Activated CD4-positive, CD25-positive, alpha-beta regulatory T cell (primary cell): ENCODE measurements at regions not wholly inside any gene's neighbourhood (a gene's known extent, or its start where the extent isn't known, plus 50 kb on each side); places are given as distances from the start of the nearest gene placed in this dataset.
"Not testable (repeated sequence)": the region's sequence is repeated elsewhere in the genome, so short reads cannot be mapped to it uniquely, and the experiment has no call there.

ENCODE experiments used
- DNase-seq, 4 experiments: peaks; one replicate each; lab custom pipeline; 2025; lab: John Stamatoyannopoulos, UW

DNA sequence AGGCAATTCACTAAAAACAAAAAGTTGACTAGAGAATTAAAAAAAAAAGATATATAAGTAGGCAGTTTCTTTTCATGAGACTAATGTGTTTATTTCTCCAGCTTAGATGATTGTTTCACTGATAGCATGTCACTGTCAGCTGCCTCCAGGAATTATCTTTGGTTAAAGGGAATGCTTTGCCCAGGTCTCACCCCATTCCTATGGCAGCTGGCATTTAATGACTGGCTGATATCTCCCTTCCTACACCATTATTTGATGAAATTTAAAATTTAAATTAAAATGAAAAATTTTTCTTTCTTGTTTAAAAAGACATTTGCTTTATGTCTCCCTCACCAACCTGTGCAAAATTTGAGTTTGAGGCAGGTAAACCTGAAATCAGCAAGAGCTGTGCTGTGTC, 214.5 kb upstream of the PRSS1 start:
- DNase-seq = no peak

DNA sequence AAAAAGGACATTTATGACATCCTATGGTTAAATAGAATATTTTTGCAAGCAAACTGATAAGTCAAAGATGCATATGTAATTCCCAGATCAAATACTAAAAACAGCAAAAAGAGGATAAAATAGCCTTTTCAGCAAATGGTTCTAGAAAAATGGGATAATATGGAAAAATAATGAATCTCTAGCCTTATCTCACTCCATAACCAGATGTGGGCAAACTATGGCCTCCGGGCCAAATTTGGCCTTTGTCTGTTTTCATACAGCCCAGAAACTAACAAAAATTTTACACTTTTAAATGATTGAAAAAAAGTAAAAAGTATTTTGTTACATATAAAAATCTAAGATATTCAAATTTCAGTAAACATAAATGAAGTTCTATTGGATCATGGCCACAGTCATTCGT, 215.4 kb upstream of the PRSS1 start:
- DNase-seq = no peak

DNA sequence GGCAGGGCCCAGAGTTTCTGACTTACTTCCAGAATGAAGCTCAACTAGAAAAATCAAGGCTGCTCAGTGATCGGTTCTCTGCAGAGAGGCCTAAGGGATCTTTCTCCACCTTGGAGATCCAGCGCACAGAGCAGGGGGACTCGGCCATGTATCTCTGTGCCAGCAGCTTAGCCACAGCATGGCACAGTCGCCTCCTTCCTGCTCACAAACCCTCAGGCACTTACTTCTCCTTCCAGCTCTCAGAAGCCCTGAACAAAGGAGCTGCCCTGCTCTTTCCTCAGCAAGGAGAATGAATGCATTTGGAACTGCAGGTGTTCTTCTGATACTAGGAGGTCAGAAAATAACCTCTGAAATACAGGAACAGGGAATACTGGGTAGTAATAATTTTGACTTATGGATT, 219.7 kb upstream of the PRSS1 start:
- DNase-seq = no peak

DNA sequence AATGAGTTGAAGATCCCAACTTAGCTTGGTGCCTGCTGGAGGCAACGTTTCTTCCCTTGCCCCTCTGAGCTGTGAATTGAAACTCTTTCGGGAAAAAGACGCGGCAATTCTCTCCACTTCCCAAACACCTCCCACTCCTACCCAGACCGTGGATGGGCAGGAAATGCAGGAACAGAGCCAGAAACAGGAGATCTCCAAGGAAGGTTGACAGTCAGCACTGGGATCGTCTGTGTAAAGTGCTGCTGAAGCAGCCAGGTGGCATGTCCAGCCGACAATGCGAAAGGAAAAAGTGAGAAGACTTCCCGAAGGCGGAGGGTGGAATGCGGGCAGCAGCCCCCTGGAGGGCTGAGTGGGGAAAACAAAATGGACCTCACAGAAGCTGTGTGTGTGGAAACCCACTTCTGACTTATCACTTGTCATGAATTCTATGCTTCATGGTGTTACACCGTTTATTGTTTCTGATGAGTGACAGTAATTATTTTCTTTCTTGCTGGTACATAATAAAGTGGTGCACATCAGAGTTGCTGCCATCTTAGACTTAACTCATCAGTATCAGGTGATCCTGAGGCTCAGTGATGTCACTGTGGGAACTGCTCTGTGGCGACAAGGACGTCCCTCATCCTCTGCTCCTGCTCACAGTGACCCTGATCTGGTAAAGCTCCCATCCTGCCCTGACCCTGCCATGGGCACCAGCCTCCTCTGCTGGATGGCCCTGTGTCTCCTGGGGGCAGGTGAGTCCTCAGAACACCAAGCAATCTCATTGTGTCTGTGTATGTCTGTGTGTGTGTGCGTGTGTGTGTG, 220.5 kb upstream of the PRSS1 start:
- DNase-seq = no peak

DNA sequence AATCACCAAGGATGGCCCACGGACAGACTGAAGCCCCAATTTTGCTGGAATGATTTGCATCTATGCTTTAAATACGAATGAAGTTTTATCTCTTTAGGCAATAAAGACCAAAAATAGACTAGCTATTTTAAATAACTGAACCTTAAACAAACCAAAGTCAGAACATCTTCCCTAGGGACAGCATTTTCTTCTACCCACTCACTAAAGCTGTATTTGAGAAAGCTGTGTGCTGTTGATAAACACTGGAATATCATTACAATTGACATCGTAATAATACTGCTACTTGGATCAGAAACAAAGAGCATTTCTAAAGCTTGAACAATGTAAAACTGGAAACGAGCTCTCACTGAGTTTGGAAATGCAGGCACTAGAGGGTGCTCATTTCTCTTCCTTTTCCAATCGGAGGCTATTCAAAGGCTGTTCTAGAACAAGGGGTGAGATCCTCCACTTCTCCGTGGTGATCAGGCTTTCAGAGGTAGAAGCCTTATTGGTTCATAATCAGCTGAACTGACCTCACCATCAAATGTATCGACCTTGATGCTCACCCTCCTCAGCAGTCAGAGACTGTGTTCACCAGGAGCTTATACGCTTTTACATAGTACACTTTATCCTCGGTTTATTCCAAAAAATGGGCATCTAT, 225.3 kb upstream of the PRSS1 start:
- no peak for DNase-seq

DNA sequence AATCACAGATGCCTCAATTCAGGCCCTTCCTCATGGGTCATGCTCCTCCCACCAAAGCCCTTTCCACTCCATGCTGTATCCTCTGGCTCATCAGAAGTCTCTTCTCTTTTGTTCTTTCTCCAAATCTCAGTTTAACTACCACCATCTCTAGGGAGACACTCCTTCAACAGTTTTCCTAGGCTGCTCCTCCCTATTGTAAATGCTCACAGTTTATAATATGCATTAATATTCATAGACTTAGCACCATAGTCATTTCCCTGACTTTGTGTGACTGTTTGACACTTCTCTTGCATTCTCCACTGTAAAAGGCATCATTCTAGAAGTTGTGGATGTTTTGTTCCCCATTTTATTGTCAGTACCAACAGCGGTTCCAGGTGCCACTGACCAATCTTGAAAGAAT, 226.5 kb upstream of the PRSS1 start:
- no peak for DNase-seq

DNA sequence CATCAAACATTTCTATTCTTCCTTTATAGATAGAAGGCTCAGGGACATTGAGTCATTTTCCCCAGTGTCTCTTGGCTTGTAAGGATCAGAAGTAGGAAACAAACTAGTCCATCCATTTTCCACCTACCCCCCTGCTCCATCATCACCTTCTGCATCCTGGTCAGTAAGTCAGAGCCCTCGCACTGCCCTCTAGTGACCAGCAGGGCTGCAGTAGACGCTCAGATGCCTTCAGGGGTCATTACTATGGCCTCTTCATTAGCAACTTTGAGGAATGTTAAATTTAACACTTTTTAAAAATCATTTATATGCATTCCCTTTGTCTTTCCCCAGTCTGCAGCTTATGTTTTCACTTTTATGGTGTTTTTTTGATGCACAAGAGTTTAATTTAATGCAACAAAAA, 228.4 kb upstream of the PRSS1 start:
- not testable (repeated sequence) for DNase-seq

DNA sequence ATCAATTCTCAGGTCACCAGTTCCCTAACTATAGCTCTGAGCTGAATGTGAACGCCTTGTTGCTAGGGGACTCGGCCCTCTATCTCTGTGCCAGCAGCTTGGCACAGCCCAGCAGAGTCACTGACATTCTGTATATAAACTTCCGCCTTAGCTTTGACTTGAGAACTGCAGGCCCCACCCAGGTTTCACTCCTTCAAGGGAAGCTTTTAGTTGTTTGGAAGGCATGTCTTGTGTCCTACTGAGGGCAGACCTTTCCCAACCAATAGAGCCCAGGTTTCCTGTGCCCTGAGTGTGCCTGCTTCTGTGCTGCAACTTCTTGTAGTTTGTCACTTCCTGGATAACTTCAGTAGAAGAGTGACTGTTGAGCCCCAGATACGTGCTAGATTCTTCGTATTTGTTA, 228.8 kb upstream of the PRSS1 start:
- DNase-seq = not testable (repeated sequence)

DNA sequence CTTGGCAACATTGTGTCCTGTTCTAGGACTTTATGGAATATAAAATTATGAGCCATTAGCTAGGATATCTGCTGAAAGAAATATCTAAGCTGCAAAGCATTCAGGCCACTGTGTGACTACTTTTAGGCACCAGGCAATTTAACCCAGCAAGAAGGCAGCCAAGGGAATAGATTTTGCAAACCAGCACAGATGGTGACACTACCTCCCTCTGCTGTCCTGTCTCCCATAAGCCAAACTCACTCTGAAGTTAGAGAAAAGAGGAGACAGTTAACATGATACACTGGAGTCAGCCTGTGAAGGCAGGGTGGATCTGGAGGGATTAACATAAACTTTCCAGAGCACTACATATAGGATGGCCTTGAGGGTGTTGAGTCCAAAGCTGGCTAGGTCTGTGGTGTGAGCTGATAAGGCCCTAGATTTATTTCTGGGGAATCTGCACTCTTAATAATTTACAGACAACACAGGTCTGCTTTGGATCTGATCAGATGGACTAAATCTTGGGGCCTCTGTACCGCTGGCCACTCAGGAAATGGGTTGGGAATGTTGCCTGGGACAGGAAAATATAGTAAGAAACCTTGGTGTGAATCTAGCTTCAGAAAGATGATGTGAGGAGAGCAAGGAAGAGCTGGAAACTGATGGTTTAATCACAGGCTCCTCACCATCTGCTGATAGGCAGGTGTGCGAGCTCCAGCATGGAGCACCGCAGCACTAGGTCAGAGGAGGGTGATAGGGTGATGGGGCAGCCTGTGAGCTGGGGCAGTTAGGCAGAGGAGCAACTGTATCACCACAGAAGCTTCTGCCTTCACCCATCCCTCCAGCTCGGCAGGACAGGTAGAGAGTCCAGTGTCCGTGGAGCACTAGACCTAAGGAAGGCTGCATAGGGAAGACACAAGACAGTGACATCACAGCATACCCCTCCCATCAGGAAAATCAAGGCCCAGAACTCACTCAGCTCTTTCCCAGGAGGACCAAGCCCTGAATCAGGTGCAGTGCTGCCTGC, 229.9 kb upstream of the PRSS1 start:
- no peak for DNase-seq

DNA sequence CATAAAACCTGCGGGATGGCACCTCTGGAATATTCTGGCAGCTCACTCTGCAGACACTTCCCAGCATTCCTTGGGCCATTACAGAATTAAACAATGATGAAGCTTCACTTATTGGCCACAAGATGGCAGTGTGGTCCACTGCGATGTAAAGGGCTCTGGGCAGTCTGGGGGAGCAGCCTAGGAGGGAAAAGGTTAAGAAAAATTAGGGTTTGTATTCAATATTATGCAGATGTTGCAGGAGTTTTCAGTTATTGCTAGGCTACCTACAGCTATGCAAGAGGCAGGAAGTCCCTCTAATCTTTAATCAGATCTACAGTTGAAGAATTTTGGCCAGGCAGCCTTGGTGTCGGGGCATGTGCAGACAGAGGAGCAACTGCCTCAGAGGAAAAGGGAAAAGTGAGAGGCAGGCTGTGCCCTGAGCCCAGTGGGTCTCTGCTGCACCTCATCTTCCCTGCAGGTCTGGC, 233.2 kb upstream of the PRSS1 start:
- no peak for DNase-seq

DNA sequence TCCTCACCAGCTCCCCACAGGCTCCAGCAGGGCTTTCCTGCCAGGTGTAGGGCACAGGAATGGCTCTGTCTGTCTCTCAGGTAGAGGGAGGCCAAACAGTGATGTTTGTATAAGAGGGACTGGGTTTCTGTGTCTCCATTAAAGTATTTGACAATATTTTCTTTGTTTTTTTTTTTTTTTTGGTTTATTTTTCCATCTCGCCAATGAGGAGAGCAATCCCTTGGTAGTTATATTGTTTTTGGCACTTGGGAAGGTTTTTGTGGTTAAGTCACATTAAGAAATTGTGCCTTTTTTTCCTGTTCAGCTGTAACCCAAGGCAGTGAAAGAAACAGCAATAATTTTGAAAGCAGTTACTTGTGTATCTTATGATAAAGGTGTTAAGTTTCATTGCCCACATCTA, 234.6 kb upstream of the PRSS1 start:
- DNase-seq = not testable (repeated sequence)

DNA sequence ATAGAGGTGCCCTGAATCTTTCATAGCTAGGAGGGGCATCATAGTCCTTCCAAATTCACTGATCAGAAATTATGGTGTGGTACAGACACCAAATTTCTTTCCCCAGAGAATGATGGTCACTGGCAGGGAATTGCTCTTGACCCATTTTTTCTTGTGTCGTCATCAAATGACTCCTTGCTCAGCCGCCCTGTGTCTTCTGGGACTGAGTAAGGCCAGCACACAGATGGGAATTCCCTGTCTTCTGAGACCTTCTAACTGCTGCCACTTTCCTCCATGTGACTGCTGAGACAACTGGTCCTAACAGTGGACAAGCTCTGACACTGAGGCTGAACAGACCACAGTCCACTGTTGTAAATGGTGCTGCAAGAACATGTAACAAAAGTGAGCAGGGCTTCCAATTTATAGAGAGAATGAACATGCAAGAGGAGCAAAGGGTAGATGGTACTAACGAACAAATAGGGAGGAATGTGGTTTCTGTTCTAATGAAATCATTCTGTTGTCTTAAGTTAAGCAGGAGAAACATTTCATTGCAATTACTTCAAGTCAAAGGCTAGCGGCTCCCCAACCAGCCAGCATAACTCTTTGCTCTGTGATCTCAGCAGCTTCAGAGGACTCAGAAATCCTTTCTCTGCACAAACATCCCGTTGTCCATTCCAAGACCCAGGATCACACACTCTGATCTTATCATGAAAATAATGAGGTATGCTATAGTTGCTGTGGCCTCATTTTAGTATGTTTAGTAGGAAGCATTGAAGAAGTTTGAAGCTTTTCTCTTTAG, 235.9 kb upstream of the PRSS1 start:
- no peak for DNase-seq

DNA sequence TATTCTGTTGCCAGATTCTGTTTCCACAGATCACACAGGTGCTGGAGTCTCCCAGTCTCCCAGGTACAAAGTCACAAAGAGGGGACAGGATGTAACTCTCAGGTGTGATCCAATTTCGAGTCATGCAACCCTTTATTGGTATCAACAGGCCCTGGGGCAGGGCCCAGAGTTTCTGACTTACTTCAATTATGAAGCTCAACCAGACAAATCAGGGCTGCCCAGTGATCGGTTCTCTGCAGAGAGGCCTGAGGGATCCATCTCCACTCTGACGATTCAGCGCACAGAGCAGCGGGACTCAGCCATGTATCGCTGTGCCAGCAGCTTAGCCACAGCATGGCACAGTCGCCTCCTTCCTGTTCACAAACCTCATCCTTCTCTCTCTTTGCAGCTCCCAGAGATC, 237.5 kb upstream of the PRSS1 start:
- DNase-seq = no peak

DNA sequence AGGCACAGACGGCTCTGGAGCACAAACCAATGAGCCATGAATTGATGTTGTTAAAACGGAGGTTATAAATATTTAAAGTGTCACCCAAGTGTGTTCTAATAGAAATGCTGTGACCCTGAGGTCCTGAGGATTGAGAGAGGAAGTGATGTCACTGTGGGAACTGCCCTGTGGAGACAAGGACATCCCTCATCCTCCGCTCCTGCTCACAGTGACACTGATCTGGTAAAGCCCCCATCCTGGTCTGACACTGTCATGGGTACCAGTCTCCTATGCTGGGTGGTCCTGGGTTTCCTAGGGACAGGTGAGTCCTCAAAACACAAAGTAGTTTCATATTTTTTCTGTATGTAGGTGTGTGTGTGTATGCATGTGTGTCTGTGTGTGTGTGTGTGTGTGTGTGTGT, 237.9 kb upstream of the PRSS1 start:
- no peak for DNase-seq

DNA sequence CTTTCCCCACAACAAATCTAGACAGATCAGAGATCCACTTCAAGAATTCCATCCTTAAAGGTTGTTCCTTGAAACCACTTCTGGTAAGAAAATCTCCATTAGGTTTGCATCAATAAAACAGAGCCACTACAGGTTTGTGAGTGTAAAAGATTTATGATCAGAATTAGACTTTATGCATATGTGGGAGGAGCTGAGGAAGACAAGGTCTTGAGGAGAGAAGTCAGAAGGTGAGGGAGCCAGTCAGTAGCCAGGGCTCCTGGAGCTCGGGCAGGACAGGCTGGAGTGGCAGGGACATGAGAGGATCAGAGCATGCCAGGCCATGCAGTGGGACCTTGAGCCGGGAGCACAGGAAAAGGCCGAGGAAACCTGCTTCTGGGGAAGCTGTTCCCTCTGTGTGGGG, 240.0 kb upstream of the PRSS1 start:
- DNase-seq = not testable (repeated sequence)

DNA sequence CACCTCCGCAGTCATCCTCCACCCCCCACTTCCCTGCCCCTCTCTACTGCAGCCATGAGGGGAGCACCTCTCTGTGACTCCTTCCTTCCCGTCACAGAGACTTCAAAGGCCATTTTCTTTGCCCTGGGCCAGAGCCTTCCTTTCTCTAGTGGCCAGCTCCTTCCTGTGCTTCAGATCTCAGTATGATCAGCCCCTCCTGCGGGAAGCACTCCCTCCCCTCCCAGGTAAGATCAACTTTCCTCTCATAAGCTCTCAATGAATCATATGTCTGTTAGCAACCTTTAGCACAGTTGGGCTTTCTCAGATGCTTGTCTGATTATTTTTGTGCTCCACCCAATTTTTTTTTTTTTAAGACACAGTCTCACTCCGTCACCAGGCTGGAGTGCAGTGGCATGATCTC, 241.0 kb upstream of the PRSS1 start:
- DNase-seq = no peak

DNA sequence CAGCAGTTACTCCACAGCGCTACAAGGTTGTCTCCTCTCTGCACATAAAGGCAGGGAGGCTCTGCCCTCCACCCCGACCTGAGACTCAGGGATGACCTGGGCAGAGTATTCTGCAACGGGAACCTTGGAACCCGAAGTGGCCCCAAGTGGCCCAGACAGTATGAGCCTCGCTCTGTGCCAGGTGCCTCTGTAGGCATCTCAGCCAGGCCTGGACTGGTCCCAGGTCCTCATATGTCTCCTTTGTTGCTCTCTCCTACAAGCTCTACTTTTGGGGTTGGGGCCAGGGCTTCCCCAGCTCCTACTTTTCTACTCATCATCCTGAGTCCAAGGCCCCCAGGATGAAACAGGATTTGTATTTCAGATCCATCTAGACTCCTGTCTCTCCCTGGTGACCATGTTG, 241.5 kb upstream of the PRSS1 start:
- no peak for DNase-seq

DNA sequence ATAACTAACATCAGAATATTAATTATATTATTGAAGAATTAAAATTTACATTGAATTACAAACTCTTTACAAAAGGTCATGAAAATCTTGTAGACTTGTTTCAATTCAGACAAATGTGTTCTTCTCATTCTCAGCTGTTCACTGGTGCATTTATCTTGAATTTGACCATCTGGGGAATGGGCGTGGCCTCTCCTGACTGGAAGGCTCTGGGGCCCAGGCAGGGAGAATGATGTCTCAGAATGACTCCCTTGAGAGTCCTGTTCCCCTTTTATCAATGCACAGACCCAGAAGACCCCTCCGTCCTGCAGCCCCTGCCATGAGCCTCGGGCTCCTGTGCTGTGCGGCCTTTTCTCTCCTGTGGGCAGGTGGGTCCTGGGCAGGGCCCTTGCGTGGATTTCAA, 242.2 kb upstream of the PRSS1 start:
- DNase-seq = not testable (repeated sequence)

DNA sequence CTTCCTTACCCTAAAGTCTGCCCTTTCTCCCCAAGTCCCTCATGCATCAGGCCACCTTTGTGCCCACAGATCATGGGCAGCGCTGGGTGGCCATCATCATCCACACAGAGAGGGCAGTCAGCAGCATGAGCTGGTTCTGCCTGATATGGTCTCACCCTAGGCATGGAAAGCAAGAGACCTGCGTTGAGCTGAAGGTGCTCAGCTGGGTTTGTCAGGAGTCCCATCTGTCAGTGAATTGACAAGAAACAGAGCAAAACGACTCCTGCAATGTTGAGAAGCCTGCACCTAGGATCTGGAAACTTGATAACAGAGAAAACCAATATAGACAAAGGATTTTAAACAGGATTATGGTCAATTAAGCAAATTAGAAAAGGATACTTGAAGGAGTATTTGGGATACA, 242.7 kb upstream of the PRSS1 start:
- no peak for DNase-seq

DNA sequence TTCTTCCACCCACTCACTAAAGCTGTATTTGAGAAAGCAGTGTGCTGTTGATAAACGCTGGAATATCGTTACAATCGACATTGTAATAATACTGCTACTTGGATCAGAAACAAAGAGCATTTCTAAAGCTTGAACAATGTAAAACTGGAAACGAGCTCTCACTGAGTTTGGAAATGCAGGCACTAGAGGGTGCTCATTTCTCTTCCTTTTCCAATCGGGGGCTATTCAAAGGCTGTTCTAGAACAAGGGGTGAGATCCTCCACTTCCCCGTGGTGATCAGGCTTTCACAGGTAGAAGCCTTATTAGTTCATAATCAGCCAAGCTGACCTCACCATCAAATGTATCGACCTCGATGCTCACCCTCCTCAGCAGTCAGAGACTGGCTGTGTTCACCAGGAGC, 245.3 kb upstream of the PRSS1 start:
- not testable (repeated sequence) for DNase-seq

DNA sequence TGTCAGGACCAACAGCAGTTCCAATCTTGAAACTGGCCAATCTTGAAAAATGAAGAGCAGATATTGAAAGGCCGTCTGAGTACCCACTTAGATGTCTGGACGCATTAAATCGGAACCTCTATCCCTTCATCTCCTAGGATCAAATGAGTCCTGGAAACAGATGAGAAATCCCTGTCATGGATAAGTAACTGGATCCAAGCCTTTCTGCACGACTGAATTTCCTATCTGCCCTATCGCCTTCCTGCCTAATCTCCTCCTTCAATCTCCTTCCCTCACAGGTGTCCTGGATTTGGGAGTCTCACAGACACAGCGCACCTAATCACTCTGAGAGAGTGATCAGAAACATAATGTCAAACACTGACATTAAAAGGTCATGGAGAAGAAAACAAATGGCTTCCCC, 245.2 kb upstream of the PRSS58 start:
- DNase-seq = no peak

DNA sequence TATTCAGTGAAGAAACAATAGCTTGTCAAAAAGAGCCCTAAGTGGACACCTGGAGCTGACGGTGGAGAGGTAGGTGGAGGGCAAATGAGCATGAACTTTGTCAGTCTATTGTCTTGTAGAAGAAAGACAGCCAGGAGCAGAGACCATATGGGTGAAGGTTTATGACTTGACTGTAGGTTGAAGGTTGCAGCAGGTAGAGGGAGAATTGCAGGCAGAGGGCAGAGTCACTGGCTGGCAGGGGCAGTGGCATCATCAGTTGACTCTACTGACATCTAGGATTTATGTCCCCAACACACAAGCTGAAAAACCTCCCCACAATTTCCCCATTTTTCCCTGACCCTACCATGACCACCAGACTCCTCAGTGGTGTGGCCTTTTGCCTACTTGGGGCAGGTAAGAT, 243.6 kb upstream of the PRSS58 start:
- DNase-seq = no peak
